HG03432 (cell line): ENCODE measurements at regions not wholly inside any gene's neighbourhood (a gene's known extent, or its start where the extent isn't known, plus 50 kb on each side); places are given as distances from the start of the nearest gene placed in this dataset.
A peak's percentile ranks its signal among the peaks of the same experiment; 100 is the strongest.

Source experiments
- ATAC-seq: cut with Tn5 transposase; IDR thresholded peaks from one replicate; pipeline ENCODE4 v1.9.1; 2021; ENCODE audit warnings: mild to moderate bottlenecking, moderate library complexity; ENCODE audit not compliant: unreplicated experiment

- no peak for ATAC-seq
These were observed 138.8 kb upstream of the NALF2 start for GRCh38 chrX:69365349-69365748.

GRCh38 chrX:69362856-69363255, 141.3 kb upstream of the NALF2 start:
- ATAC-seq: peak; percentile 92

- ATAC-seq: no peak
These were observed 141.8 kb upstream of the NALF2 start for GRCh38 chrX:69362354-69362753.

DNA sequence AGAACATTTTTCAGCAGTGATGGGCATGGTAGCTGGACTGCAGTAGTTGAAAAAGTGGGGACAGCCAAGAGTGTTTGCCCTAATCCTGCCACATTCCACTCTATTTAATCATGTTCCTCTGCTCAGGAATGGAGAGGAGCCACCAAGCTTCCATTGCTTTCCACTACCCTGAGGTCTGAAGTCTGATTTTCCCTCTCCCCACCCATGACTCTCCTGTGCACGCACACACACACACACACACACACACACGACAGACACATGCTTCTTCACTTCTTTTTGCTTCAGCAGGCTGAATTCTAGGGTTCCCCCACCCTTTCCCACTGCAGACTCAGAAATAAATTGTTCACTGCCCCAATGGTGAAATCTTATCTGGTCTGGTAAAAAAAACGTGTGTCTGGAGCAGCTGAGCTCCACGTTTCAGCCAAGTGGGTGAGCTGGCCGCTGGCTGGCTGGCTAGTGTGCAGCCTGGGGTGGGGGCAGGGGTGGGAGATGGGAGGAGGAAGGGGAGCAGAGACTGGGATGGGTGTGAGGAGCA, 142.7 kb upstream of the NALF2 start:
- no peak for ATAC-seq

DNA sequence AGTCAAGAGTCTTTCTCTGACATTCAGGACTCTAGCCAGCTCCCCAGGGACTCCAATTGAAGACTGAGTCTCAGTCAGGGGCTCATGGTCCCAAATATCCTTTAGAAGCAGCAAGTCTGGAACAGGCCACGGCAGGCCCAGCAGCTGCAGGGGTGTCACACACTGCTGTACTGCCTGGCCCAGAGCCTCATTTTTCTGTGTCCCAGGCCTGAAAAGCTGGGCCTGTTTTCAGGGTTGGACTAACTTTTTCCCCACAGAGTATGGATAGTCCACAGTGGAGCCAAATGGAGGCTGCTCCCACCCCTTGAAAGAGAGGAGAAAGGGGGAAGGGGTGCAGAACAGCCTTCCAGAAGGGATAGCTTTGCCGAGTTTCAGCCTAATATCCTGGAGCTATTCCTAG, 146.8 kb upstream of the NALF2 start:
- ATAC-seq: no peak

- peak; percentile 67 for ATAC-seq
These were observed 159.6 kb upstream of the PJA1 start for GRCh38 chrX:69324851-69325250.

DNA sequence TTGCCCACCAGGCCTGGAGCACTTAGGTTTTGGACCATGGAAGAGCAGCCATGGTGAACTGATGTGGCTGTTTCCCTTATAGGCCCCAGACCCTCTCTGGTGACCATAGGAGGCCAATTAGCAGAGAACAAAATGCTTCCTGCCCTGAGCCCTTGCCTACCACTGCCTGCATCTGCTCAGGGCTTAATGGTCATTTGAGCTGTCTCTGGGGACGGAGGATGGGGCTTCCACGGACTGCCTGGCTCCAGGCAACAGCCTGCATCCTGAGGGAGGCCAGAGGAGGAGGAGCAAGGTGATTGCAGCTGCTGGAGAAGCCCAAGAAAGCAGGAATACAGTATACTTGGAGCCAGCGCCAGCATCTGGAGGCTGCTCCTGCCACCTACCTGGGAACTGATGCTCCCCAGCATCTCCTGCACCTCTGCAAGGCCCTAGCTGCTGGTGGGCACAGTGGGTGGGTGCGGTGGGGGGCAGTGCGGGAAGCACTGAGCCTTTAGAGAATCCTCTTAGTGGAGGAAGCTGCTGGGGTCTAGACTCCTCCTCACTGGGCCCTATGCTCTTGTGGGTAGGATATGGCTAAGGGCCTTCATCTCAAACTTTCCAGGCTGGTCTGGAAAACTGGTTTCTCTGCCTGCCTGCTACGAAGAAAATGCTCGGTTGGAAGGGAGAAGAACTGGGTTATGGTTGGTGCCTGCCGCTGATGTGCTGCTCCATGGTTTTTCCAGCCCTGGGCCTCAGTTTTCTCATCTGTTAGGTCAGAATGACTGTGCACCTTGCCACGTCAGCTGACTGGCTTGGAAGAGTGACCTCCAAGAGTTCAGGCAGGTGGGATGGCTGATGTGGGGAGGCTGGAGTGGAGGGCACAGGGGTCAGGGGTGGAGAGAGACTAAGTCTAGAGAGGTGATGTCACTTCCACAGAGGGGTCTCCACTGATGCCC, 158.8 kb upstream of the PJA1 start:
- ATAC-seq: no peak

DNA sequence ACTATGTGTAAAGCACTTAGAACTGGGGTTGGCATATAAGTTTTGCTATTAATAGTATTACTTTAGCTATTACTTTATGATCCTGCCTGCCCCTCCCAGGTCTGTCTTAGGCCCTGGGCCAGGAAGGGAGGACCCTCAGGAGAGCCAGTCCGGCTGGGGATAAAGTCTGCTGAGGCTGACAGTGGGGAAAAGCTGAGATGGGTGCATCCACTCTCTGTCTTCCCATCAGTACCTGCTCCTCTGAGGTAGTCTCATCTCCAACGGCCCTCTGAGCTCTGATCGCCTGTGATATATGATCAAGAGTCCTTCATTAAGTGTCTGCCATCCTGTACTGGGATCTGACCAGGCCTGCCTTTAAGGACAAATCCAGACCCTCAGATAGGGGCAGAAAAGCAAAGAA, 156.5 kb upstream of the PJA1 start:
- no peak for ATAC-seq

DNA sequence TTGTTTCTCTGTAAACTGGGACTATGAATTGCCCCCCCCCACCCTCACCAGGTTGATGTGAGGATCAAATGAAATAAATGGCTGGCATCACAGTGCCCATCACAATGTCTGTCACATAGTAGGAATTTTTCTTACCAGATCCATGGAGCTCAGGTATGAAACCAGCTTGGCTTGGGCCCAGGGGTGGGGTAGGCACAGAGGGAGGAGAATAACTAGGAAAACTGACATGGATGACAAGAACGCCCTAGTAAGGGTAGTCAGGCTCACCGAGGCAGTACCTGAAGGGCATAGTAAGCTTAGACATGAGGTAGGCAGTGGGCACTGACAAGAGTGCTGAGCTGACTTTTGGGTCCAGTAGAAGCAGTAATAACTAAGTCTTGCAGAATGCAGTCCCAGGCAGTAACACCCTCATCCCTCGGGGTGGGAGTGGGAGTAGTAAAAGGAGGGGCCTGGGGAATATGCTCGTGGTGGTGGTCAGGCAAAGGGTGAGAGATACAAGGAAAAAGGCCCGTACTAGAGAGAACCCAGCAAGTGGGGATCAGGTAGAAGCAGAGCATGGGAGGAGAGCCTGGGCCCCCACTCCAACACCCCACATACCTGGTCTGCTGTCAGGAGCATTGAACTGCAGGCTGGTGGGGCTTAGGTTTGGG, 155.9 kb upstream of the PJA1 start:
- no peak for ATAC-seq

- no peak for ATAC-seq
These were observed 154.9 kb upstream of the PJA1 start for GRCh38 chrX:69320116-69320515.

- no peak for ATAC-seq
These were observed 154.1 kb upstream of the PJA1 start for GRCh38 chrX:69319376-69319775.

DNA sequence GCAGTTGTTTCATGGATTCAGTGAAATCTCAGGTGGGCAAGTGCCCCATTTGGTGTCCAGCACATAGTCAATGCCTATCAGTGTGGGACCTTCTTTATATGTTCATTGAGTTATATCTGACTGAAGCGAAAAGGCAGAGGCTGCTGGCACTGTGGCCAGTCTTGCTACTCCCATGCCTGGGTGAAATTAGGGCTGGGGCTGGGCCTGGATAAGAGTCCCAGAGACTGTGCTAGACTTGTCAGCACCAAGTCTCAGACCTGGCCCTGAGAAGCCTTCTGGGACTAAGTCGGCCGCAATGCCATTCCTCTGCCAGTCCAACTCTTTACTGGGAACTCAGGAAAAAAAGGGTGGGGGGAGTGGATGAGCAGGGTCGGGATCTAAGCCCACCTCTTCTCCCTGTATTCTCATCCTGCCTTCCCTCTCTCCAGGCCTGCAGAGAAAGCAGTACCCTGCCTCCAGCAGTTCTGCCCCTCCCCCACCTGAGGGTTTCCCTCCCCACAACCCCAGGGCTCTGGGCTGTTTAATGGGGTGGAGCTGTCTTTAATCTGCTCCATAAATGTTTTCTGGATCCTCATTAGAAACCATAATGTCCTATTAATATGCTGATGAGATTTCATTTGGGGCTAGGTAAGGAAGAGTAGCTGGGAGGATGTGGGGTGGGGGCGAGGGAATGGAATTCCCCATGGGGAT, 153.5 kb upstream of the PJA1 start:
- no peak for ATAC-seq

GRCh38 chrX:69317721-69318120, 152.5 kb upstream of the PJA1 start:
- no peak for ATAC-seq

DNA sequence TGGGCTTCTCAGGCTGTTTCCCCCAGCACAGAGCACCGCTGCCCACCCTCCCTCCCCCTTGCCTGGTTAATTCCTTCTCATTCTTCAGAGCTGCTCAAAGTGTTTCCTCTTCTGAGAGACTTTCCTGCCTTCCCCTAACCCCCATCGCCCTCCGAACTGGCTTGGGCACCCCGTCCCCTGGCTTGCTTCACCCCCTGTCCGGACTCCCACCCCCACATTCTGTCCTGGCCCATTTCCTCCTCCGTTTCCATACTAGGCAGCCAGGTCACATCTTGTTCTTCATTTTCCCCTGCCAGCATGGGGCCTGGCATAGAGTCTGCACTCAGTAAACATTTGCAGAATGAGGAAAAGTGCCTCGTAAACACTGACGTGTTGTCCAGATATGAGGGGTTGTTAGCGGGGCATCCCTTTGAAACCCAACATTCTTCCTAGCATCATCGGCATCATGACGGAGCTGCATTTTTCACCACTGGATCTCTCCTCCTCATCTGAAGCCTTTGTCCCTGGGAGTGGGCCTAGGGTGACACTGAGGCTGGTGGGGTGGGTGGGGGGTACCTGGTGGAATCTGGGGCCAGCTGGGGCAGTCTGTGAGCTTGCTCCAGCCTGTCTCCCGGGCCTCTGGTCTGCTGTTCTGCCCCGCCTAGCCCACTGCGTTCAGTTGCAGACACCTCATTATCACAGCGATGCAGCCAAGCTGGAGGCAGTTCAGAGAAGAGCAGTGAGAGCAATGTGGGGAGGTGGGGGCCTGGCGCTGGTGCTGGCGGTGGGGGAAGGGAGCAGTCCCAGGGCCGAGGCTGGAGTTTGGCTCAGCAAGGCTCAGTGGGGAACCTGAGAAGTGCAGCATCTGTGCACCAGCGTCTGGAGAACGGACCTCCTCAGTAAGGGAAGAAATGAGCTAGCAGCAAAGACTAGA, 149.4 kb upstream of the PJA1 start:
- ATAC-seq: no peak

DNA sequence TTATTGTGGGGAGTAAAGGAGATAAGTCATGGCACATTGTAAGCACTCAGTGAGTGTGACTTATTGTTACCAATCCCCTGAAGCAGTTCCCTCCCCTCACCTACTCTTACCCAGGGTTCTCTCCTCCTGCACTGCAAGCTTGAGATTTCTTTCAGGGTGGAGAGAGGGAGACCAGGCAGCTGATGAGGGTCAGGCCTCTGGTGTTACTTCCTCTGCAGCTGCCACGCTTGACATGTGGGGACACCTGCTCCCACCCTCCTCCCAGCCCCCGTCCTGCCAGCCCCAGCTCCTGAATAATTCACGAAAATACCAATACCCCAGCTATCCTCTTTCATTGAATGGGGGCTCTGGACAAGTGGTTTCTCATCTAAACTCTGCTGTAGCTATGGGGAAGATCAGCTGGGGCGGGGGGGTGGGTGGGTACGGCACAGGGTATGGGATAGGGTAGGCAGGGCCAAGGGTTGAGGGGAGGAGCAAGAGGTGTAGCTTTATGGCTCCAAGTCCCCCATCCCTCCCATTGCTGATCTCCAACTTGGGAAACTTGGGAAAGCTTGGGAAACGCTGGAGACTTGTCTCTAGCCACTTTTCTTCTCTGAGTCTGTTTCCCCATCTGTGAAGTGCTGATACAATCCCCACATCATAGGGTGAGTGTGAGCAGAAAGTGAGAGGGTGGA, 148.5 kb upstream of the PJA1 start:
- no peak for ATAC-seq

DNA sequence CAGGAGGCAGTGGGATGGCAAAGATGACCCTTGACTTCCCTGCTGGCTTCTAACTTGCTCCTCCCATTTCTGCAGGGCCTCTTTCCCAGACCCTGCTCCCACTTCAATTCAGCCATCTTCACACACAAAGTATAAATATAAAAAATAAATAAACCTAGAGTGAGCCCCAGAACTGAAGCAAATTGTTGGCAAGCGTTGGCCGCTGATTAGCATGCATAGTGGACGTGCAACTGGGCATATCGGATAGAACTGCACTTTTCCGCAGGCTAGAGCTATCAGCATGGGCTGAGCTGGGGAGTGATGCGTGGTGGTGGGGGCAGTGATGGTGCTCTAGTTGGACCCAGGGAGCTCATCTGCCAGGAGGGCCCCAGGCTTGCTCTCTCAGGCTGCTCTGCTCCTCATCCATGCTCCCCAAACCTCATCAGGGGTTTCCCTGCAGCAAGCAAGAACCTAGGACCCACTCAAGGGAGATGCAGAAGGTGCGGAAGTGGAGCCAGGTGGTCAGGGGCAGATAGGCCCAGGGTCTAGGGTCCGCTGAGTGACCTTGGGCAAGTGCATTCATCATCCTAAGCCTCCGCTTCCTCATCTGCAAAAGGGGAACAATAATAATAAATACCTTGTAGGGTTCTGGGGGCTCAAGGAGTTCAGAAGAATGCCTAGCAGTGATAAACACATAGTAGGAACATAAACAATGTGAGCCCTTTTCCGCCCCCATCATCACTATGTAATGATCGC, 146.8 kb upstream of the PJA1 start:
- no peak for ATAC-seq

GRCh38 chrX:69309074-69309792, 144.0 kb upstream of the PJA1 start:
- no peak for ATAC-seq

DNA sequence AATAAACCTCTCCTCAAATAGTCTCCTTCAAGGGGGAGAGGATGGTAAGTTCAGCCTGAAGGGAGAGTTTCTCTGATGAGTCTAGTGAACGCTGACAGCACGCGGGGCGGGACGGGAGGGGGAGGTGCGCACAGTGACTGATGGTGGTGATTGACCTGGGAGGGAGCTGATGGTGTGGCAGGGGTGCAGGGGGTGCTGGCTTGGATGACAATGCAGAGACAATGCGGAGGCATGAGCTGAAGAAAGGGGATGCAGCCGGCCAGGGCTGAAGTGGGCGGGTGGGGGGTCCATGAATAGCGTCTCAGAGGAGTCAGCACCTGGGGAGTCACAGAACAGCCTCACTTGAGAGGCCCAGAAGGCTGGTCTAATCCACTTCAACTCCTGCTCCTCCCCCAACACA, 142.5 kb upstream of the PJA1 start:
- no peak for ATAC-seq

DNA sequence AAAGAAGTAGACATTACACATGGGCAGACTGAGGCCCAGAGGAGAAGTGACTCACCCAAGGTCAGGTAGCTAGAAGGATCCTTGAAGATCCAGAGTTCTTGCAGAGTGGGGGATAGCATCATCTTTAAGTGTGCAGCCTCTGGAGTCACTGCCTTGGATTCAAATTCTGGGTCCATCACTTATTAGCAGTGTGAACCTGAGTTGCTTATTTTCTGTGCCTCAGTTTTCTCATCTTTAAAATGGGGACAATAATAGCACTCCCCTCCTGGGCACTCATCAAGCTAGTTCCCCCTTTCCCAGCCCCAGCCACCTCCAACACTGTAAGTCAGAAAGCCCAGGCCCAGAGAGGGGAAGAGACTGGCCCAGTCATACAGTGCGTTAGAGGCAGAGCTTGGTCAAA, 141.8 kb upstream of the PJA1 start:
- ATAC-seq: no peak
